MCF 10A (cell line): ENCODE measurements at regions not wholly inside any gene's neighbourhood (a gene's known extent, or its start where the extent isn't known, plus 50 kb on each side); places are given as distances from the start of the nearest gene placed in this dataset.

Experiments used
- BruUV-seq: library from RNA; stranded (reverse); fragments of 400-500 nt; replicated peaks from 2 replicates; lab custom pipeline; 2021; lab: Mats Ljungman, UMichigan
- CTCF ChIA-PET: fragments of 300-600 bp; sonication (Branson Sonifier 250); formaldehyde crosslinking; extraction: SDS; loops from one replicate; lab custom pipeline; 2021; ENCODE audit warnings: antibody characterized with exemption, inconsistent platforms; lab: Yijun Ruan, JAX
- POLR2A ChIA-PET: fragments of 300-600, 350-650 bp; sonication (Branson Sonifier 250); formaldehyde crosslinking; extraction: SDS; loops from one replicate; lab custom pipeline; 2020; ENCODE audit warnings: antibody characterized with exemption, inconsistent platforms; lab: Yijun Ruan, JAX
- DNase-seq: peaks from one replicate; pipeline ENCODE4 v3.0.0-alpha.2; 2018; ENCODE audit not compliant: unreplicated experiment
- H3K27ac Mint-ChIP-seq: one replicate; pipeline ENCODE4 v1.8.0; 2022; ENCODE audit warnings: mild to moderate bottlenecking, low read depth, mixed read lengths; ENCODE audit not compliant: unreplicated experiment
- H3K27me3 Mint-ChIP-seq: one replicate; pipeline ENCODE4 v1.8.0; 2022; ENCODE audit warnings: mixed read lengths; ENCODE audit not compliant: insufficient read depth, unreplicated experiment
- H3K36me3 Mint-ChIP-seq: one replicate; pipeline ENCODE4 v1.8.0; 2022; ENCODE audit warnings: mild to moderate bottlenecking, moderate library complexity, mixed read lengths; ENCODE audit not compliant: insufficient read depth, unreplicated experiment
- H3K4me1 Mint-ChIP-seq: one replicate; pipeline ENCODE4 v1.8.0; 2022; ENCODE audit warnings: mixed read lengths; ENCODE audit not compliant: insufficient read depth, unreplicated experiment
- H3K4me3 Mint-ChIP-seq: one replicate; pipeline ENCODE4 v1.8.0; 2022; ENCODE audit warnings: mild to moderate bottlenecking, moderate library complexity, mixed read lengths; ENCODE audit not compliant: unreplicated experiment
- H3K9me3 Mint-ChIP-seq: one replicate; pipeline ENCODE4 v1.8.0; 2022; ENCODE audit warnings: mixed read lengths; ENCODE audit not compliant: unreplicated experiment
- CTCF ChIP-seq: fragments of 200-600 bp; IDR thresholded peaks from one replicate; pipeline ENCODE4 v1.8.0; 2022; ENCODE audit warnings: antibody characterized with exemption, mild to moderate bottlenecking; ENCODE audit not compliant: unreplicated experiment
- intact Hi-C: fragments of 100-400 bp; cut with micrococcal nuclease; formaldehyde crosslinking; loops from 2 replicates; pipeline ENCODE4 v1.14.1; 2022

- POLR2A ChIA-PET = no interaction called here
- BruUV-seq = no TSS peak
- TF ChIP-seq CTCF = no peak
- Mint-ChIP-seq H3K36me3 (no peaks in the 10 kb centered on the region), H3K27ac (no peak overlapping the region), H3K4me1 (no peaks in the 10 kb centered on the region), H3K9me3 (no peaks in the 10 kb centered on the region), H3K4me3 (no peak overlapping the region), H3K27me3 (peaks cover 99% of the 10 kb centered on the region)
- no peak for DNase-seq
- CTCF ChIA-PET = interaction anchor here (0.8 kb wide), 1 partner anchor 63 kb away, joined by 3 read pairs; no protein-coding TSS in a partner anchor
- intact Hi-C loops = no loop called here
Observed at GRCh38 chr11:19511066-19511412, 201.6 kb upstream of the NAV2 start.

GRCh38 chr11:19510468-19510867, 202.2 kb upstream of the NAV2 start:
- intact Hi-C loops = no loop called here
- CTCF ChIA-PET = interaction anchor here (0.8 kb wide), 1 partner anchor 62 kb away, joined by 3 read pairs; no protein-coding TSS in a partner anchor
- H3K36me3 Mint-ChIP-seq = no peaks in the 10 kb centered on the region
- no peaks in the 10 kb centered on the region for H3K9me3 Mint-ChIP-seq
- no peak overlapping the region for H3K27ac Mint-ChIP-seq
- no TSS peak for BruUV-seq
- H3K4me3 Mint-ChIP-seq = no peak overlapping the region
- H3K27me3 Mint-ChIP-seq = peaks cover 99% of the 10 kb centered on the region
- no peak for DNase-seq
- no peaks in the 10 kb centered on the region for H3K4me1 Mint-ChIP-seq
- POLR2A ChIA-PET = no interaction called here
- TF ChIP-seq CTCF = no peak

- no peak for TF ChIP-seq CTCF
- intact Hi-C loops = no loop called here
- Mint-ChIP-seq H3K4me3 (no peak overlapping the region), H3K9me3 (no peaks in the 10 kb centered on the region), H3K36me3 (no peaks in the 10 kb centered on the region), H3K27me3 (peaks cover 99% of the 10 kb centered on the region), H3K27ac (no peak overlapping the region), H3K4me1 (no peaks in the 10 kb centered on the region)
- BruUV-seq = no TSS peak
- no peak for DNase-seq
- CTCF ChIA-PET = no interaction called here
- POLR2A ChIA-PET = no interaction called here
Observed at GRCh38 chr11:19509215-19509614, 203.4 kb upstream of the NAV2 start.

- no peak for TF ChIP-seq CTCF
- CTCF ChIA-PET = no interaction called here
- Mint-ChIP-seq H3K4me1 (no peaks in the 10 kb centered on the region), H3K27ac (no peak overlapping the region), H3K27me3 (peaks cover 99% of the 10 kb centered on the region), H3K9me3 (no peaks in the 10 kb centered on the region), H3K4me3 (no peak overlapping the region), H3K36me3 (no peaks in the 10 kb centered on the region)
- intact Hi-C loops = no loop called here
- BruUV-seq = no TSS peak
- peak; percentile 72 for DNase-seq
- POLR2A ChIA-PET = no interaction called here
Observed at GRCh38 chr11:19508165-19508564, 204.5 kb upstream of the NAV2 start.
